Breast epithelium (tissue), 3 donors: ENCODE measurements at regions not wholly inside any gene's neighbourhood (a gene's known extent, or its start where the extent isn't known, plus 50 kb on each side); places are given as distances from the start of the nearest gene placed in this dataset.

Experiments
- CTCF ChIP-seq, 3 donors: fragments of 450-650 bp; IDR thresholded peaks; one replicate each; pipeline ENCODE4 v1.5.1; 2016 to 2017; ENCODE audit warnings: antibody characterized with exemption in 3 of 3, mild to moderate bottlenecking in 3 of 3, moderate library complexity in 3 of 3
- POLR2A ChIP-seq: fragments of 450-650 bp; IDR thresholded peaks from one replicate; pipeline ENCODE4 v1.6.1; 2016; ENCODE audit warnings: antibody characterized with exemption, mild to moderate bottlenecking, moderate library complexity

DNA sequence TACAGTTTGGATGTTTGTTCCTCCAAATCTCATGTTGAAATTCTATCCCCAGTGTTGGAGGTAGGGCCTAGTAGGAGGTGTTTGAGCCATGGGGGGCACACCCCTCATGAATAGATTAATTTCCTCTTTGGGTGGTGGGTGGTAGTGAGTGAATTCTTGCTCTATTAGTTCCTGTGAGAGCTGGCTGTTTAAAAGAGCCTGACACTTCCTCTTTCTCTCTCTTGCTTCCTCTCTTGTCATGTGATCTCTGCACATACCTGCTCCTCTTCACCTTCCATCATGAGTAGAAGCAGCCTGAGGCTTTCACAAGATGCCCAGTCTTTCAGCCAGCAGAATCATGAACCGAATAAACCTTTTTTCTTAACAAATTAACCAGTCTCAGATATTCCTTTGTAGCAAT lies 340.2 kb upstream of the CHD6 start:
- TF ChIP-seq CTCF (IDR thresholded peaks at IDR 0.05), result no peak
- no peak for TF ChIP-seq POLR2A
